ENCODE measurements at regions not wholly inside any gene's neighbourhood (a gene's known extent, or its start where the extent isn't known, plus 50 kb on each side); places are given as distances from the start of the nearest gene placed in this dataset.
"Not testable (repeated sequence)": the region's sequence is repeated elsewhere in the genome, so short reads cannot be mapped to it uniquely, and the experiment has no call there.

DNA sequence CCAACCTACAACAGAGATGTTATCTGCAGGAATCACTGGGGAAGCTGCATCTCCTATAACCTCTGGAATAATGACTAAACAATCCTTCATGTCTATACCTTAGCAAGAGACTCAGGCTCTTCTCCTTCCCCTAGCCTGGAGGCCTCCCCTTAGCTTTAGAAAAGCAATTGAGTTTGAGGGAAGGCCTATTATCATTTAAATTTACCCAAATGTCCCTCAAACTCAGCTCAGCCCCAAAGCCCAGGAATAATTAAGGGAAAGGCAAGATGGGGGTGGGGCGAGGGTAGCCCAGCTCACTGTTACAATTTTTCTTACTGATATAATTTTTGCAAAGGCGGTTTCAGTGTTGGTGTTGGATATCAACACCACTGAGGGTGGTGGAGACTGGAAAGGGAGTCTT, 151.4 kb upstream of the EEA1 start:
- no peak for DNase-seq

DNA sequence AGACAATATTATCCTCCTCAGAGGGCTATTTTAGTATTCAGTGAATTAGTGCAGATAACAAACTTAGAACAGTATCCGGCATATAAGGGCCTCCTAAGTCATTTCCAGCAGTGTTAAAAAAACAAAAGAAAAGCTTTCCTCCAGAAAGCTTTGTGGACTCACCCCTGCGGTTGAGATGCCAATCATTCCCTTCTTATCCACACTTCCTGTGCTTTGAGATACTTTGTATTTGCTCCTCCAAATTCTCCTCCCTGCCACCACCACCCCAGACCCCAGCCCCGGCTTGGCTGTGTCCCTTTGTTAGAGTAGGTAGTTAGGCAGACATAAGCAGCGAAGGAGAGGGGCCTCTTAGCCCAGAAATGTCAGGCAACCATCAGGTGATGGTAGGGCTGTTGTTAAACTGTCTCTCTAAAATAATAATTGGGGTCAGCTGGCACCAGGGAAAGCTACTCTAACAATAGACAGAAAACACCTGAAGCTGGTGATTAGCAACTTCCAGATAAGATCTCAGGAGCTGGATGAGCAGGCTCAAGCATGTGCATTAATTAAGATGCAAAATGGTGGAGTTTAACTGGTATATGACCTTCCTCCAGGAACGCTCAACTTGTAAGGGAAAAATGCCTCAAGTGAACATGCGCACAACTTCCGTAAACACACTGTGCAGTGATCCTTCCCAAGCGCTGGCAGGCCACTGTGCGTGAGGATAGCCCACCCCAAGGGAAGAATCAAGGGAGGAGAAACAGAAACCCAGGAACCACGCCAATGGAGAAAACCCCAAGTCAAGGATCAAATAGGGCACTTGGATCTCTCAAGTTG, 152.1 kb upstream of the EEA1 start:
- DNase-seq = no peak

DNA sequence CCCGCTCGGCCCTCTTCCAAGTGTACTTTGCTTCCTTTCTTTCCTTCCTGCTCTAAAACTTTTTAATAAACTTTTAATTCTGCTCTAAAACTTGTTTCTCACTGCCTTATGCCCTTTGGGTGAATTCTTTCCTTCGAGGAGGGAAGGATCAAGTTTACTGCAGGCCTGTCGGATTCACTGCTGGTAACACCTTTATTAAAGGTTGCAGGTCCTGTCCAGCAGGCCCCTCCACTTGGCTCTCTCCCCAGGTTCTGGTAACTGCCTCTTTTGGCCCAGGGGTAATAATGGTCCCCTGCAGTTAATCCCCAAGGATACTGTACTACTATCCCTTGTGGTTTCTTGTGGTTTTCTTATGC, 152.7 kb upstream of the EEA1 start:
- no peak for DNase-seq

DNA sequence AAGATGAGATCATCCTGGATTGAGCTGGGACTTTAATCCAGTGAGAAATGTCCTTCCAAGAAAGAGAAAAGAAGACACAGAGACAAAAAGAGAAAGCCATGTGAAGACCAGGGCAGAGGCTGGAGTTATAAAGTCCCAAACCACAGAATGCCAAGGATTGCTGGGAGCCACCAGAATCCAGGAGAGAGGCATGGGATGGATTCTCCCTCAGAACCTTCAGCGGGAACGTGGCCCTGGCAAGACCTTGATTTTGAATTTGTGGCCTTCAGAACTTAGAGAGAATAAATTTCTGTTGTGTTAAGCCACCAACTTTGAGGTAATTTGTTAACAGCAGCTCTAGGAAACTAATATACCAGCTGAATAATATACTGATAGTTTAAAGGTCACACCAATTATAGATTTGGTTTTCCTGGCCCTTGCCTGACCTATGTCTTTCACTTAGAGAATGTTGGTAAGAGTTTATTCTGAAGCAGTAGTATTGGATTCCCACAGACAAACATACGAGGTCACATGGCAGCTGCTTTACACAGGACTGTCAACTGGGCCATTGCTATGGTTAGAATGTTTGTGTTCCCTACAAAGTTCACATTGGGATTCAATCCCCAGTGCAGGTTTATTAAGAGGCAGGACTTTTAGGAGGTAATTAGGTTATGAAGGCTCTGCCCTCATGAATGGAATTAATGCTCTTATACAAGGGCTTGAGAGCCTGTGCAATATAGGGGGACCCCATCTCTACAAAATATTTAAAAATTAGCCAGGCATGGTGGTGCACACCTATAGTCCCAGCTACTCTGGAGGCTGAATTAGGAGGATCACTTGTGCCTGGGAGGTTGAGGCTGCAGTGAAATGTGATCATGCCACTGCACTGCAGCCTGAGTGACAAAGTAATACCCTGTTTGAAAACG, 156.5 kb upstream of the EEA1 start:
- DNase-seq = no peak

DNA sequence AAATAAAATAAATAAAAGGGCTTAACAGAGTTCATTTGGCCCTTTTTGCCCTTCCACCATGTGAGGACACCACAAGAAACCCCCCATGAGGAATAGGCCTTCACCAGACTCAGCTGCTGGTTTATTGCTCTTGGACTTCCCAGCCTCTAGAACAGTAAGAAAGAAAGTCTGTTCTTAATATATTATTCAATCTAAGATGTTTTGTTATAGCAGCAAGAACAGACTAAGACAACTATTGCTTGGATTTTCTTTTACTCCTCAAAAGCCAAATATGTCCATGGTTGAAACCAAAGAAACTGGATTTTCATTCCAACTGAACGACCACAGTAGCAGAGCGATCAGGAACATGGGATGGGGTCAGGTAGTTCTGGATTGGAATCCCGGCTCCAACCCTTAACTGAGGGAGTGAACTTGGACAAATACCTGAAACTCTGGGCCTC, 157.2 kb upstream of the EEA1 start:
- no peak for DNase-seq

DNA sequence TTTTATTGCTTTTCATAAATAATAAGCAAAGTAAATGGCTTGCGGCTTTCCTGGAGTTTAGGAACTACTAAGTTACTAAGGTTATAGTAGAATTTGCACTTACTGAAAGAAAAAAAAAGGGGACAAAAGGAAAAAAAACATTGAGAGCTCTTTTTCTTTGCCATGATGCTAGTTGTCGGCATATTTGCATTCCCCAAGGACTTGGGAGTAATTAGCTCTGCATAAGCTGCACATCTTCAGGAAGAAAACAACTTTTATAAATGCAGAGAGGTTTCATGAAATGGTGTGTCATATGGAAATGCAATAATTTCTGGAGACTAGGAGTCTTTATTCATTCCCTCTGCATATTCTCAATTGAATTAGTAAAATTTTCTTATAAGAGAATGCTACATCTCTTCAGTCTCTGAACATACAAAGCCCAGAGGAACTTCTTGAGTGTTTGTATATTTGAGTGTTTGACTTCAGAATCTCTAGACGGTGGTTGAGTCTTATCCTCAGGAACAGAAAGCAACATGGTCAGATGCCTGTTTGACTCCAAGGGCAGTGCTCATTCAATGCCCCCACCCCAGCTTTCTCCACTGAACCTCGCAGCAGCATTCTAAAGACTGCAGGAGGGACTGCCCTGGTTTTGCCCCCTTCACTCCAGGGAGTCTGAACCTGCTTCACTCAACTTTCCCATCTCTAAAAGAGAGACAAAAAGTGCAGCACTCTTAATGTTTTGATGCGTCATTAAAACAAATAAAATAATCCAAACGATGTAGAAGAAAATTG, 158.9 kb upstream of the EEA1 start:
- no peak for DNase-seq

DNA sequence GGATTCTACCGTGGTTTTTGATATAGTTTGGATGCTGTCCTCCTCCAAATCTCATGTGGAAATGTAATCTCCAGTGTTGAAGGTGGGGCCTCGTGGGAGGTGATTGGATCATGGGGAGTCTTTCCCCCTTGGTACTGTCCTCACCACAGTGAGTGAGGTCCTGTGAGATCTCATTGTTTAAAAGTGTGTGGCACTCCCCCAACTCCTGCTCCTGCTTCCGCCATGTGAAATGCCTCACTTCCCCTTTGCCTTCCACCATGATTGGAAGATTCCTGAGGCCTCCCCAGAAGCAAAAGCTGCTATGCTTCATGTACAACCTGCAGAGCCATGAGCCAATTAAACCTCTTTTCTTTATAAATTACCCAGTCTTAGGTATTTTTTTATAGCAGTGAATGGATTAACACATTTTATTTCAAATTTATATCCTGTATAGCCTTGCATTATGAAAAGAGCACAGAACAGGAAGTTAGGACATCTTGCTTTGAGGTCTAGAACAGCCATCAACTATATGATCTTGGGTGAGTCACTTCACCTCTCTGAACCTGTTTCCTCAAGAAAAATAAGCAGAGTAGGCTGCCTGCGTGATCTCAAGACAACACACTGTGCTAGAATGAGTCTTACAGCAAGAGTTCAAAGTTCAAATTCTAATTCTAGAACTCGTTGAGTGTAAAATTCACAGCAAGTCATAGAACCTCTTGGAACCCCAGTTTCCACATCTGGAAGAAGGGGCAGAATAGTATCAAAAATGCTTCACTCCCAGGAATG, 160.9 kb upstream of the EEA1 start:
- no peak for DNase-seq

DNA sequence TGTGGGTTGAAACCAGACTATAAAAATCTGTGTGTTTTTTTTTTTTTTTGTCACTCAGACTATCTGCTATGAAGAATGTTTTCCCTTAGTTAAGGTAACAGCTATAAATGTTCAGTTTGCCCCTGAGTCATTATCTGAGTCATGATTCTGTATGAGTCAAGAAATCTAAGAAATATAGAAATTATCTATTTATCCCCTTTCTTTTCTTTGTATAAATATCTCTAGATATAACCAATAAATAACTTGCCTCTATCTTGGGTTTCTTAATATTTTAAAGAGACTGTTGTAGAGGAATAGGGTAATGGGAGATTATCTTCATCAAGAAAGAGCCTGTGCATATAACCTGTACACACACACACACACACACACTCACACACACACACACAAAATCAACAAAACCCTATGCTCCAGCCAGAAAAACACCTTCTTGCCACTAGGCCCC, 161.7 kb upstream of the EEA1 start:
- no peak for DNase-seq

DNA sequence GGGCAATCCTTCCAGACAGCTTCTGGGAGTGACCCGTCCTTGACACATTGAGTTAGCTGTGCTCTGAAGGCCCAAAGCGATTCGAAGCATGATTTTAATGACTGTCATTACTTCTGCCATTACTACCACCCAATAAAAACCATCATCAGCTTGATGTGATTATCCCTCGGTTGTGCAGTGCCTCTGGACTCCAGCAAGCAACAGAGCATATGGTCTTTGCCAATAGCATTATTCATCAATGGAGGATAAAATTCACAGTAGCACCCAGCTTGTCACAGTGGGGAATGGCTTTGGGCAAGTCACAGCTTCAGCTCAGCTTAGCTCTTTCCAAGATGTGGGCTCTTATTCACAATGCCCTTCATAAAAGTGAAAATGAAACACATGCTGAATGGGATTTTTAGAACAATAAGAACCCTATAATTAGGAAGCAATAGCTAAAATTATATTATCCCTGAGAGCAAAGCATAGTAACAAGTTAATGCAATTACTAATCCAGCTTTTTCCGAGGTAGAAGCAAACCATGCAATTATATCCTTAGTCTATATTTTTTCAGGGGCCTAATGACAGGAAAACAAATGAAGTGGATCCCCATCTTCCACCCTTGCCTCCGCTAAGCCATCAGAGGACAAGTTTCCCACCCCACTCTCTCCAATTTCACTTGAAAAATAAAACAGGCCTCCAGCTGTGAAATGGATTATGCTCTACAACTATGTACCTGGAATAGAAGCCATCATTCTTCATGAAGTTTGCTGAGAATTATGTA, 163.0 kb upstream of the EEA1 start:
- no peak for DNase-seq

DNA sequence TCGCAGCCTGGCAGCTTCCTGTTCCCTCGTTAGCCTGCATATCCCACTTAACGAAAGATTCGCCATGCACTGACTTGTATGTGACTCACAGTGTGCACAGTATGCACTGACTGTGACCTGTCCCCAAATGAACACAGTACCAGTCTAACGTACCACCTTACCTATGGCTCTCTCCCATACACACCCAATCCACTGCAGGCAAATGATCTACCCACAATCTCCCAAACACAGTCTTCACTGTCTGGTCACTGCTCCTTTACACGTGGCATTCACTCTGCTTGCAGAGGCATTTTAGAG, 163.5 kb upstream of the EEA1 start:
- DNase-seq = no peak

DNA sequence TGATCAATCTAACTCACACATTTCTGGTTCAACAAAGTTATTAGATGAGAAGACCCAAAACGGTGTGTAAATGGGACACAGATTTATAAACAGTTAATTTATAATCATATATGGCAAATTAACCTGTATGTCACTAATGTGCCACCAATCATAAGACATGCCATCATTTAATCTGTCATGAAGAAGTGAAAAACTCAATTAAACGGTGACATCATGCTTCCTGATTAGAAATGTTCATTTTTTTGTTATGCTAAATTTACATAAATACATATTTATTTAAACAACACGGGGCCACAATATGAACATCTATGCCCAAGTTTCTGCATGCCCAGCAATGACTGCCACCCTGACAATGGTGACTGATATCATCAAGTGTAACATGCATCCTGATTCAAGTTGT, 164.1 kb upstream of the EEA1 start:
- DNase-seq = no peak

DNA sequence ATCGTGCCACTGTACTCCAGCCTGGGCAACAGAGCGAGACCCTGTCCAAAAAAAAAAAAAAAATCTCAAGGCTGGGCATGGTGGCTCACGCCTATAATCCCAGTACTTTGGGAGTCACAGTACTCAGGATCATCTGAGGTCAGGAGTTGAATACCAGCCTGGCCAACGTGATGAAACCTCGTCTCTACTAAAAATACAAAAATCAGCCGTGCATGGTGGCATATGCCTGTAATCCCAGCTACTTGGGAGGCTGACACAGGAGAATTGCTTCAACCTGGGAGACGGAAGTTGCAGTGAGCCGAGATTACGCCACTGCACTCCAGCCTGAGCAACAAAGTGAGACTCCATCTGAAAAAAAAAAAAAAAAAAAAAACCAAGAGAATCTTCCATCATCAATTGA, 165.1 kb upstream of the EEA1 start:
- not testable (repeated sequence) for DNase-seq

DNA sequence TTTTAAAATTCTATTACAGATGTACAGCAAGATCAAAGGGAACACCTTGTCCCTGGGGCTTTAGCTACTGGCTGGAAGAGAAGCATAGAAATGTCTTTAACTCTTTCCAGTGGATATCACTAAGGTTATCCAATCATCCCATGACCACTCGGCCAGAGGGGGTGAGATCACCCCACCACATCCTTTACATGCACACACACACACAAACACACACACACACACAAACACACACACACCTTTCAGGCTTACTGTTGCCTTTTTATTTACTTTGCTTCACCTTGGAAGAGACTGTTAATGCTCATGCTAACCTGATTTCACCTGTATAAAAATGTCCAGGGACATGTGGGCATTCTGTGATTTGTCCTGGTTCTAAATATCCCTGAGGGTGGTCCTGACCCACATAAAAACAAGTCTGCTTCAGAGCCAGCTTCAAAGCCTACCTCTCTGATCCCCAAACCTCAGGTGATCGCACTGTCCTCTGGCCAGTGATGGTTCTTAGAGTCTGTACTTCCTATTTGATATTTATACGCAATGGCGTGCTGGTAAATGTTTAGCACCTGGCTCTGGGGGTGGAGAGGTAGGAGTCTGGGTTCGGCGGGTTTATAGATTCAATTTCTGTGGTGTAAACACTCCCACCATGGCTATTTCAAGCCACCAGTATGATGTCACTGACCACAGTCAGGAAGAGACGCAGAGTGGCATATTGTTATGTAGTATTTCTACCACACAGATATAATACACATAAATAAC, 166.1 kb upstream of the EEA1 start:
- no peak for DNase-seq

DNA sequence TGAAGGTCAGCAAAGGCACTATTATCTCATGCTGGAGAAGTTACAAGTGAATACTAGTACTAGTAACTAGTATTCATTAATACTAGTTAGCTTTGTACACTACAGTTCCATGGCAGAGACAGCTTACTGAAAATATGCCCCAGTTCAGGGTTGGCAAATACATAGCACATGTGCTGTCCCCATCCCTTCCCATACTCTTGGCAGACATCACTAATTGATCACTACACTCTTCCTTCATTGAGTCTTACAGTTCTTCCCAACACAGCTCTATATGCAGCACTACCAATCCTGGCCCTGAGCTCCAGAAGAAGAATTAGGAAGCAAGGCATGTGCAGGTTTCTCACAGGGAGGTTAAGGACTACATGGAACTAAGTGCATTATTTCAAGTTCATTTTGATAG, 168.3 kb upstream of the EEA1 start:
- DNase-seq = no peak

DNA sequence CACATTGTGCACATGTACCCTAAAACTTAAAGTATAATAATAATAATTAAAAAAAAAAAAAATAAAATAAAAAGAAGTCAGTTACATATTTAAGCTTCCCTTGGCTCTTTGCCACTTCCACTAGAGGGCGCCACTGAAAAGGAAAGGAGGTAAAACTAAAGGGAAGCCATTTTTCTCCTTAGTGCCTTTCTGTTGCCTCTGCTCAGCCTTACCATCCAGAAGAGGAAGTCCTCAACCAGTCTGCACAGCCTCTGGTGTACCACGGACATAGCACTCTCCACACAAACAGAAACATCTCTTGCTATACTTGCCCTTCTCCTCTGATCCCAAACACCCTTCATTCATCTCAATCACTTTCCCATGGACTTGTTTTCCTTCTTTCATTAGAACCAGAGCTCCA, 169.0 kb upstream of the EEA1 start:
- no peak for DNase-seq

DNA sequence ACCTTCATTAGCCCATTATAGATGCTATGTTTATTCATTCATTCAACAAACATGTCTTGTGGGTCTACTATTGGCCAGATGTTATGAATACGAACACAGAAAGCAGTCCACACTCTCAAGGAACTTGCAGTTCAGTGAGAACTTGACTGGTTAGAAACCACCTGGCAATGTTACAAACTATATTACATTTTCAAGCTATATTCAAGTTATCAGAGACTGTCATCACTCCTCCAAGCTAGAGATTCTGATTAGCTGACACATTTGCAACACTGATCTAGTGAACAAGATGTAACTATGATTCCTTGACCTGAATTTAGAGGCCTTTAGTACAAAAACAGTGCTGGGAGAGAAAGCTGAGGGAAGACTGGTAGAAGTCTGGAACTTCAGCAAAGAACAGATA, 170.7 kb upstream of the EEA1 start:
- DNase-seq = no peak

DNA sequence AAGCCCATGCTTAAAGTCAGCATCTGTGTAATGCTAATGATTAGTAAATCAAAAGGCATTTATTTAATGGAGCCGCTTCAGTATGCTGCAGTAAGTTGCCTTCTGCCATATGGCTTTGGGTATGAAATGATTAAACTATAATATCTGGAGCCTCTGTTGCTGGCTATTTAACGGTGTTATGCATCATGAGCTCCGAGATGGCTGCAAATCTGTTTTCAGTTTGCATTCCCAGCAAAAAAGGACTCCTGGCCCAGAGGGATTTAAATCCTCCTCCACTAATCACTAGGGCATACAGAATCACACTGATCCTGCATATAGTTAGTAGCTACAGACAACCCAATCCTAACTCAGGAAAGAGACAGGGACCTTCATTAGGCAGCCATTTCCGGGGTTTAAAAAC, 171.5 kb upstream of the EEA1 start:
- DNase-seq = no peak

DNA sequence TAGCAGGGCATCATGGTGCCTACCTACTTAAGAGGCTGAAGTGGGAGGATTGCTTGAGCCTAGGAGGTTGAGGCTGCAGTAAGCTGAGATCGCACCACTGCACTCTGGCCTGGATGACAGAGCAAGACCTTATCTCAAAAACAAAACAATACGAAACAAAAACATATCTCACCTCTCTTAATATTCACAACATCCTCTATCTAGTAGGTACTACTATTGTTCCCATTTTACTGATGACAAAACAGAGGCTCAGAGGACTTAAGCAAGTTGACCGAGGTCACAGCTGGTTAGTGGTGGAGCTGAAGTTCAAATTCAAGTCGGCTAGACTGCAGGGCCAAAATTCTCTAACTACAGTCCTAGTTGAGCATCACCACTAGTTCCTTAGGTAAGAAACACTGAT, 172.3 kb upstream of the EEA1 start:
- no peak for DNase-seq

DNA sequence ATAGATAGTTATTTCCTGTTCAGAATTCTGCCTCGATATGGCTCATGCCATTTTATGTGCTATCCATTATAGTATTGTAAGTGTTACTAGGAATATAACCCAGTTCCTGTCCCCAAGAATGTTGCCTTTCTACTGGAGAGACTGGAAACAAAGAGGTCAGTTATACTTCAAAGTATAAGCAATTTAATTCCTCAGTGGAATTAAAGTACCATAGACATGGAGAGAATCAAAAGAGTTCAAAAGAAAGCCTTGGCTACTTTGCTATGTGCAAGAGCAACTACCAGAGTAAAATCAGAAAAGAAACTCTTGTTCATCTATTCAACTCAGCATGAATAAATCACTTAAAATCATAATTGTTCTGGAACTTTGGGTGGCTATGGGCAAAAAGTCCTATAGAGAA, 173.2 kb upstream of the EEA1 start:
- DNase-seq = no peak

DNA sequence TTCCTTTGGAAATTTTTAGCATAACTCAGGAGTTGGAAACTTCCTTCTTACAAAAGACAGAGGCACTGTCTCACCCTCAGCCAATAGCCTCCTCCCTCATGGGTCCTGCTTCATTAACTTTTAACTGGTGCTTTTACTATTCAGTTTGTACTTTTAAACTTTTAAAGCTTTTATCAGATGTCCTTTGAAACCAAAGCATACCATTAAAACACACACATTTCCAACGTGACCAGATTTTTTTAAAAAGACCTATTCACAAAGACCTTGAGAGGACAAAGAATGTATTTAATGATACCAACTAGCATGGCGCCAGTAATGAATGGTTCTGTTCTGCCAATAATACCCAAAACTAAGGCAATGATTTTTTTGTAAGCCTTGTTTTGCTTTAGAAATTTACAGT, 173.6 kb upstream of the EEA1 start:
- no peak for DNase-seq
